Stomach (tissue), 8 donors: ENCODE measurements at regions not wholly inside any gene's neighbourhood (a gene's known extent, or its start where the extent isn't known, plus 50 kb on each side); places are given as distances from the start of the nearest gene placed in this dataset.

Source experiments
- DNase-seq, 2 donors: peaks; one replicate each; pipeline versions ENCODE4 v3.0.0 to v3.0.0-alpha.2; 2013 to 2019
- H3K27ac ChIP-seq, 5 donors: fragments of 200-600 bp in 4 of 5; sonication (generic) in 4 of 5; one replicate each; pipeline ENCODE4 v1.5.1; 2013 to 2019; ENCODE audit warnings: mild to moderate bottlenecking in 1 of 5, moderate library complexity in 1 of 5
- H3K27me3 ChIP-seq, 3 donors: fragments of 200-600 bp; sonication (generic); one replicate each; pipeline ENCODE4 v1.5.1; 2017 to 2019; ENCODE audit warnings: mixed run types in 1 of 3
- H3K36me3 ChIP-seq, 4 donors: fragments of 200-600 bp; sonication (generic); 1 replicate in 3 of 4; 2 replicates in 1 of 4; pipeline ENCODE4 v1.5.1; 2016 to 2019
- H3K4me1 ChIP-seq, 4 donors: fragments of 200-600 bp; sonication (generic); one replicate each; pipeline ENCODE4 v1.5.1; 2016 to 2019
- H3K4me3 ChIP-seq, 4 donors: fragments of 200-600 bp; sonication (generic) in 3 of 4; one replicate each; pipeline ENCODE4 v1.5.1; 2016 to 2019; ENCODE audit warnings: mild to moderate bottlenecking in 1 of 4
- H3K9me3 ChIP-seq, 4 donors: fragments of 200-600 bp; sonication (generic); one replicate each; pipeline ENCODE4 v1.5.1; 2016 to 2019
- CTCF ChIP-seq, 7 experiments: fragments of 450-650 bp in 4 of 7; fragments of 200-600 bp in 3 of 7; sonication (generic) in 3 of 7; IDR thresholded peaks; one replicate each; pipeline ENCODE4 v1.5.1; 2016 to 2019; ENCODE audit warnings: antibody characterized with exemption in 7 of 7, control low read depth in 2 of 7, mild to moderate bottlenecking in 1 of 7
- EP300 ChIP-seq: sonication (generic); formaldehyde crosslinking; IDR thresholded peaks from one replicate; pipeline ENCODE4 v1.6.1; 2017; ENCODE audit warnings: antibody characterized with exemption
- POLR2A ChIP-seq, 4 donors: fragments of 450-650 bp; IDR thresholded peaks; one replicate each; pipeline ENCODE4 v1.6.1; 2016; ENCODE audit warnings: antibody characterized with exemption in 4 of 4, control low read depth in 2 of 4, mild to moderate bottlenecking in 1 of 4, moderate library complexity in 1 of 4
- POLR2AphosphoS5 ChIP-seq, 3 donors: sonication (generic); formaldehyde crosslinking; IDR thresholded peaks; one replicate each; pipeline ENCODE4 v1.6.1; 2016; ENCODE audit warnings: antibody characterized with exemption in 3 of 3
- WGBS, 5 donors: extraction: QIAGEN DNeasy Blood & Tissue Kit in 3 of 5; methylation state at CpG; one replicate each; pipeline versions ENCODE4 v1.1.5 to v1.1.7; 2013 to 2018; 5-methylcytosine and 5-hydroxymethylcytosine counted together
- intact Hi-C: fragments of 100-400 bp; cut with DNase I; formaldehyde crosslinking; loops from one replicate; pipeline ENCODE4 v1.15.1; 2023; ENCODE audit warnings: low total_unique reads
- donor health status: healthy with polysubstance abuse.
- donor health status: Bipolar disorder and iron deficiency.
- donor health status: healthy.

GRCh38 chr2:18446715-18447114, 113.7 kb downstream of the RDH14 start:
- H3K27me3 ChIP-seq = peaks cover 0 to 2% (median 0%) of the 10 kb centered on the region in 3 donors
- WGBS, 5 donors = 80 to 88% (median 84%) methylated on average over 2 of the region's 2 CpGs
- H3K9me3 ChIP-seq = no peaks in the 10 kb centered on the region
- H3K36me3 ChIP-seq = no peaks in the 10 kb centered on the region
- H3K4me3 ChIP-seq = no peak overlapping the region
- intact Hi-C loops = no loop called here
- TF ChIP-seq POLR2A (IDR thresholded peaks at IDR 0.05) (no peak), EP300 (no peak), CTCF (IDR thresholded peaks at IDR 0.05) (no peak), POLR2AphosphoS5 (IDR thresholded peaks at IDR 0.05) (no peak)
- H3K27ac ChIP-seq = peak overlapping the region in 1 of 5 donors; percentile 3
- DNase-seq = no peak
- peaks cover 0 to 4% (median 2%) of the 10 kb centered on the region in 4 donors for H3K4me1 ChIP-seq

- Histone ChIP-seq H3K9me3 (no peaks in the 10 kb centered on the region), H3K4me3 (no peak overlapping the region), H3K27me3 (no peaks in the 10 kb centered on the region), H3K36me3 (no peaks in the 10 kb centered on the region), H3K4me1 (peaks cover 0 to 4% (median 2%) of the 10 kb centered on the region in 4 donors), H3K27ac (peak overlapping the region in 3 of 5 donors; percentile 7 to 52 (median 35))
- TF ChIP-seq POLR2A (IDR thresholded peaks at IDR 0.05) (no peak), POLR2AphosphoS5 (IDR thresholded peaks at IDR 0.05) (peak in 1 of 3 donors; percentile 8)
- peak in 1 of 2 donors; percentile 65 for DNase-seq
- intact Hi-C loops = no loop called here
- WGBS, 5 donors = 44 to 71% (median 65%) methylated on average over 7 of the region's 7 CpGs
Observed at GRCh38 chr2:18445433-18446320, 114.8 kb downstream of the RDH14 start.

DNA sequence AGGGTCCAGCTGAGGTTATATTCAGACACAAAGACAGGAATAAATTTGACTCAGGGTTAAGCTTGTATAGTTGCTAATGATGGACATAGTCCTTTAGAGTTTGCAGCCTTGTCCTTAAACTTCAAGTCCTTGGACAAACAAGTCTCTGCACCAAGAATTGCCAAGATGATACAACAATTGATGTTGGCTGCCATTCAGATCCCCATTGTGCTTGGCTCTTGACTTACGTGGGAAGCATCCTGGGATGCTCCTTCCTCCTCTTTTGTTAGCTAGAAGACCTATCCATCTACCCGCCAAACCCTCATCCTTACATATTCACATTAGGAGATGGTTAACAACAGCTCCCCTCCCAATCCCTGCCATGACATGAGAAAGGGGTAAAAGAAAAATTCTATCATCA, 115.6 kb downstream of the RDH14 start:
- Histone ChIP-seq H3K27ac (peak overlapping the region in 2 of 5 donors; percentile 9 to 52), H3K9me3 (no peaks in the 10 kb centered on the region), H3K4me3 (no peak overlapping the region), H3K4me1 (peaks cover 0 to 4% (median 2%) of the 10 kb centered on the region in 4 donors), H3K36me3 (no peaks in the 10 kb centered on the region), H3K27me3 (no peaks in the 10 kb centered on the region)
- DNase-seq = no peak
- no peak for TF ChIP-seq POLR2A (IDR thresholded peaks at IDR 0.05)
- TF ChIP-seq EP300 = no peak
- TF ChIP-seq CTCF (IDR thresholded peaks at IDR 0.05) = no peak
- no peak for TF ChIP-seq POLR2AphosphoS5 (IDR thresholded peaks at IDR 0.05)
- 60 to 86% (median 72%) methylated on average over 2 of the region's 2 CpGs for WGBS, 5 donors
- intact Hi-C loops = no loop called here

DNA sequence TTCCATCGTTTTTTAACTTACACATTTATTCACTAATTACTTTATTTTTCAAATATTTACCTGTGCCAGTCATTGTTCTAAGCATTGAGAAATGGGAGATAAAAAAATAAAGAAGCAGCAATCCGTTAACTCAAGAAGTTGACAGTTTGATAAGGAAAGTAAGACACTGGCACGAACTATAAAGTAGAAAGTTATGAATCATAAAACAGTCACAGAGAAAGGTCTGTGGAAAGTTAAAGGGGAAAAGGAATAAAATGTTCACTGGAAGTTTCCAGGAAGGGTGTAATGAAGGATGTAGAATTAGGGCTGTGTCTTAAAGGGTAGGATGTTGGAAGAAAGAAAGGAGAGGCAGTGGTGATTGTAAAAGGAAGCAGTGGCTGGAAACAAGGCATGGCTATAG, 118.9 kb downstream of the RDH14 start:
- TF ChIP-seq CTCF (IDR thresholded peaks at IDR 0.05) (no peak), POLR2A (IDR thresholded peaks at IDR 0.05) (no peak)
- no peak overlapping the region for H3K27ac ChIP-seq
- DNase-seq = no peak
- peaks cover 0 to 4% (median 2%) of the 10 kb centered on the region in 4 donors for H3K4me1 ChIP-seq
- peaks cover 0 to 2% (median 0%) of the 10 kb centered on the region in 4 donors for H3K9me3 ChIP-seq
- intact Hi-C loops = no loop called here
- no peak overlapping the region for H3K4me3 ChIP-seq
- H3K36me3 ChIP-seq = no peaks in the 10 kb centered on the region
- no peaks in the 10 kb centered on the region for H3K27me3 ChIP-seq
- WGBS, 5 donors = 28 to 59% (median 38%) methylated on average over 3 of the region's 3 CpGs

- H3K4me1 ChIP-seq = peaks cover 0 to 5% (median 2%) of the 10 kb centered on the region in 4 donors
- H3K36me3 ChIP-seq = no peaks in the 10 kb centered on the region
- H3K4me3 ChIP-seq = no peak overlapping the region
- 80 to 91% (median 84%) methylated on average over 4 of the region's 4 CpGs for WGBS, 5 donors
- no peak for DNase-seq
- H3K27me3 ChIP-seq = no peaks in the 10 kb centered on the region
- intact Hi-C loops = no loop called here
- H3K27ac ChIP-seq = no peak overlapping the region
- TF ChIP-seq POLR2AphosphoS5 (IDR thresholded peaks at IDR 0.05) (no peak), CTCF (IDR thresholded peaks at IDR 0.05) (no peak), EP300 (no peak), POLR2A (IDR thresholded peaks at IDR 0.05) (no peak)
- peaks cover 0 to 2% (median 0%) of the 10 kb centered on the region in 4 donors for H3K9me3 ChIP-seq
Observed at GRCh38 chr2:18440777-18441176, 119.7 kb downstream of the RDH14 start.
